ENCODE measurements at regions not wholly inside any gene's neighbourhood (a gene's known extent, or its start where the extent isn't known, plus 50 kb on each side); places are given as distances from the start of the nearest gene placed in this dataset.

GRCh38 chr22:27170491-27170890, 513.1 kb downstream of the MIAT start:
- peaks cover 8% of the 10 kb centered on the region for H3K4me1 ChIP-seq (ENCODE audit: insufficient read depth, low read length, poor library complexity, severe bottlenecking)
- H3K27me3 ChIP-seq (replicated peaks; ENCODE audit: insufficient read depth, low read depth, low read length, poor library complexity): no peaks in the 10 kb centered on the region
- DNase-seq (ENCODE audit: low spot score): no peak
- no peaks in the 10 kb centered on the region for H3K9me3 ChIP-seq (ENCODE audit: low read depth, low read length, poor library complexity, severe bottlenecking)
- CTCF ChIA-PET: no interaction called here
- POLR2A ChIA-PET (ENCODE audit: low non-redundant PET): no interaction called here
- intact Hi-C loops (cut with micrococcal nuclease; ENCODE audit: unreplicated experiment): no loop called here
- TF ChIP-seq EZH2 (IDR thresholded peaks at IDR 0.05; ENCODE audit: borderline replicate concordance, low read depth, low read length, poor library complexity, severe bottlenecking): no peak
- TF ChIP-seq CTCF (conservative IDR thresholded peaks at IDR 0.05; ENCODE audit: low read depth, low read length): no peak
- H3K4me3 ChIP-seq (ENCODE audit: low read depth, low read length, poor library complexity, severe bottlenecking): no peak overlapping the region
- no peaks in the 10 kb centered on the region for H3K36me3 ChIP-seq (ENCODE audit: insufficient read depth, low read length, poor library complexity, severe bottlenecking)
- BruUV-seq (replicated peaks): no TSS peak
- H3K27ac ChIP-seq (ENCODE audit: low read depth, low read length, poor library complexity, severe bottlenecking): no peak overlapping the region

GRCh38 chr22:27171212-27171611, 513.8 kb downstream of the MIAT start:
- H3K9me3 ChIP-seq (ENCODE audit: low read depth, low read length, poor library complexity, severe bottlenecking): no peaks in the 10 kb centered on the region
- no peak overlapping the region for H3K27ac ChIP-seq (ENCODE audit: low read depth, low read length, poor library complexity, severe bottlenecking)
- TF ChIP-seq CTCF (conservative IDR thresholded peaks at IDR 0.05; ENCODE audit: low read depth, low read length): no peak
- TF ChIP-seq EZH2 (IDR thresholded peaks at IDR 0.05; ENCODE audit: borderline replicate concordance, low read depth, low read length, poor library complexity, severe bottlenecking): no peak
- POLR2A ChIA-PET (ENCODE audit: low non-redundant PET): no interaction called here
- H3K27me3 ChIP-seq (replicated peaks; ENCODE audit: insufficient read depth, low read depth, low read length, poor library complexity): no peaks in the 10 kb centered on the region
- no TSS peak for BruUV-seq (replicated peaks)
- intact Hi-C loops (cut with micrococcal nuclease; ENCODE audit: unreplicated experiment): no loop called here
- H3K4me1 ChIP-seq (ENCODE audit: insufficient read depth, low read length, poor library complexity, severe bottlenecking): peaks cover 13% of the 10 kb centered on the region
- H3K36me3 ChIP-seq (ENCODE audit: insufficient read depth, low read length, poor library complexity, severe bottlenecking): no peaks in the 10 kb centered on the region
- H3K4me3 ChIP-seq (ENCODE audit: low read depth, low read length, poor library complexity, severe bottlenecking): no peak overlapping the region
- no peak for DNase-seq (ENCODE audit: low spot score)
- CTCF ChIA-PET: no interaction called here

- H3K9me3 ChIP-seq (ENCODE audit: low read depth, low read length, poor library complexity, severe bottlenecking): no peaks in the 10 kb centered on the region
- BruUV-seq (replicated peaks): no TSS peak
- H3K27ac ChIP-seq (ENCODE audit: low read depth, low read length, poor library complexity, severe bottlenecking): no peak overlapping the region
- POLR2A ChIA-PET (ENCODE audit: low non-redundant PET): no interaction called here
- no peaks in the 10 kb centered on the region for H3K27me3 ChIP-seq (replicated peaks; ENCODE audit: insufficient read depth, low read depth, low read length, poor library complexity)
- H3K4me3 ChIP-seq (ENCODE audit: low read depth, low read length, poor library complexity, severe bottlenecking): no peak overlapping the region
- H3K36me3 ChIP-seq (ENCODE audit: insufficient read depth, low read length, poor library complexity, severe bottlenecking): no peaks in the 10 kb centered on the region
- peaks cover 13% of the 10 kb centered on the region for H3K4me1 ChIP-seq (ENCODE audit: insufficient read depth, low read length, poor library complexity, severe bottlenecking)
- intact Hi-C loops (cut with micrococcal nuclease; ENCODE audit: unreplicated experiment): no loop called here
- no peak for DNase-seq (ENCODE audit: low spot score)
- TF ChIP-seq CTCF (conservative IDR thresholded peaks at IDR 0.05; ENCODE audit: low read depth, low read length) (no peak), EZH2 (IDR thresholded peaks at IDR 0.05; ENCODE audit: borderline replicate concordance, low read depth, low read length, poor library complexity, severe bottlenecking) (no peak)
- CTCF ChIA-PET: no interaction called here
Measured at GRCh38 chr22:27173530-27173929, 516.1 kb downstream of the MIAT start.

Measured in A673 (cell line).